Ovary (tissue), 3 donors: ENCODE measurements at regions not wholly inside any gene's neighbourhood (a gene's known extent, or its start where the extent isn't known, plus 50 kb on each side); places are given as distances from the start of the nearest gene placed in this dataset.

ENCODE experiments used
- CTCF ChIP-seq, 3 donors: fragments of 450-650 bp in 2 of 3; fragments of 200-600 bp in 1 of 3; IDR thresholded peaks; one replicate each; pipeline versions ENCODE4 v1.5.1 to v1.8.0; 2016 to 2022; ENCODE audit warnings: antibody characterized with exemption in 3 of 3, mild to moderate bottlenecking in 1 of 3
- EP300 ChIP-seq: sonication (generic); formaldehyde crosslinking; IDR thresholded peaks from one replicate; pipeline ENCODE4 v1.6.1; 2017; ENCODE audit warnings: antibody characterized with exemption
- POLR2A ChIP-seq: fragments of 450-650 bp; IDR thresholded peaks from one replicate; pipeline ENCODE4 v1.6.1; 2017; ENCODE audit warnings: antibody characterized with exemption, mild to moderate bottlenecking, moderate library complexity
- donor health status: DM: no; HTN: no; CAD: no.

DNA sequence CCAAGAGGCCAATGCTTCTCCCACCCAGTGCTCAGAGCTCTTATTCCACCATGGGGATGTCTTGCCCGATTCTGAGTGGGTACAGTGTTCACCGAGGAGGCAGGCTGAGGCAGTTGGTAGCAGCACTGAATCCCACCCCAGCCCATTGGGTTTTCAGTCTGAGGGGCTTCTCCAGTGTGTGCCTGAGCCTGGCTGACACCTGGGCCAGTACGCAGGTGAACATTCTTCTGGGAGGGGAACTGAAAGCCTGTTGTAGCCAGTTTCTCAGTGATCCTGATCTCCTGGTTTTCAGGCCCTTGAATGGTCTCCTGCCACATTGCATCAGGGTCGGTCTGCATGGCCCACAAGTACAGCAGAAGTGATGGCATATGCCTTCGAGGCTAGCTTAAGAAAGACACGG is 98.2 kb downstream of the TMEM17 start:
- TF ChIP-seq EP300 (no peak), CTCF (IDR thresholded peaks at IDR 0.05) (no peak), POLR2A (no peak)
